ENCODE measurements at regions not wholly inside any gene's neighbourhood (a gene's known extent, or its start where the extent isn't known, plus 50 kb on each side); places are given as distances from the start of the nearest gene placed in this dataset.
A peak's percentile ranks its signal among the peaks of the same experiment; 100 is the strongest.

- DNase-seq (ENCODE audit: low spot score) = no peak
Measured at GRCh38 chr5:107808671-107809137, 138.0 kb upstream of the EFNA5 start.

- no peak for DNase-seq (ENCODE audit: low spot score)
Measured at GRCh38 chr5:107807431-107807830, 136.7 kb upstream of the EFNA5 start.

- peak; percentile 44 for DNase-seq (ENCODE audit: low spot score)
Measured at GRCh38 chr5:107806705-107807104, 136.0 kb upstream of the EFNA5 start.

GRCh38 chr5:107806271-107806670 is 135.5 kb upstream of the EFNA5 start:
- no peak for DNase-seq (ENCODE audit: low spot score)

GRCh38 chr5:107805824-107806223 is 135.1 kb upstream of the EFNA5 start:
- DNase-seq (ENCODE audit: low spot score) = no peak

GRCh38 chr5:107805166-107805565 is 134.4 kb upstream of the EFNA5 start:
- no peak for DNase-seq (ENCODE audit: low spot score)

GRCh38 chr5:107803728-107804127 is 133.0 kb upstream of the EFNA5 start:
- no peak for DNase-seq (ENCODE audit: low spot score)

- no peak for DNase-seq (ENCODE audit: low spot score)
Measured at GRCh38 chr5:107801061-107801460, 130.3 kb upstream of the EFNA5 start.

GRCh38 chr5:107799306-107799705 is 128.6 kb upstream of the EFNA5 start:
- DNase-seq (ENCODE audit: low spot score) = no peak

- DNase-seq (ENCODE audit: low spot score) = peak; percentile 23
Measured at GRCh38 chr5:107796797-107797196, 126.1 kb upstream of the EFNA5 start.

GRCh38 chr5:107794741-107795140 is 124.0 kb upstream of the EFNA5 start:
- DNase-seq (ENCODE audit: low spot score) = peak; percentile 29

GRCh38 chr5:107792940-107793339 is 122.2 kb upstream of the EFNA5 start:
- DNase-seq (ENCODE audit: low spot score) = no peak

- no peak for DNase-seq (ENCODE audit: low spot score)
Measured at GRCh38 chr5:107790671-107791070, 119.9 kb upstream of the EFNA5 start.

GRCh38 chr5:107786424-107786823 is 115.7 kb upstream of the EFNA5 start:
- no peak for DNase-seq (ENCODE audit: low spot score)

GRCh38 chr5:107783551-107783950 is 112.8 kb upstream of the EFNA5 start:
- DNase-seq (ENCODE audit: low spot score) = peak; percentile 7

- no peak for DNase-seq (ENCODE audit: low spot score)
Measured at GRCh38 chr5:107782561-107783169, 111.9 kb upstream of the EFNA5 start.

GRCh38 chr5:107781451-107781850 is 110.7 kb upstream of the EFNA5 start:
- no peak for DNase-seq (ENCODE audit: low spot score)

- DNase-seq (ENCODE audit: low spot score) = no peak
Measured at GRCh38 chr5:107779437-107779836, 108.7 kb upstream of the EFNA5 start.

- DNase-seq (ENCODE audit: low spot score) = no peak
Measured at GRCh38 chr5:107778647-107779046, 107.9 kb upstream of the EFNA5 start.

- DNase-seq (ENCODE audit: low spot score) = no peak
Measured at GRCh38 chr5:107776922-107777740, 106.4 kb upstream of the EFNA5 start.

- DNase-seq (ENCODE audit: low spot score) = no peak
Measured at GRCh38 chr5:107776506-107776905, 105.8 kb upstream of the EFNA5 start.

- no peak for DNase-seq (ENCODE audit: low spot score)
Measured at GRCh38 chr5:107774316-107774715, 103.6 kb upstream of the EFNA5 start.

- DNase-seq (ENCODE audit: low spot score) = no peak
Measured at GRCh38 chr5:107773479-107773878, 102.7 kb upstream of the EFNA5 start.
